A549 (cell line): ENCODE measurements at regions not wholly inside any gene's neighbourhood (a gene's known extent, or its start where the extent isn't known, plus 50 kb on each side); places are given as distances from the start of the nearest gene placed in this dataset.

ENCODE experiments used
- CHD4 ChIP-seq: fragments of 200-600 bp; sonication (generic); IDR thresholded peaks from 2 replicates; pipeline ENCODE4 v1.6.1; 2016; ENCODE audit warnings: antibody characterized with exemption, mild to moderate bottlenecking, borderline replicate concordance
- EP300 ChIP-seq, 2 experiments: fragments of >200 bp; sonication (Bioruptor Twin); formaldehyde crosslinking; IDR thresholded peaks; 2 replicates in 1 of 2; 3 replicates in 1 of 2; pipeline ENCODE4 v1.6.1; 2016 to 2017
- PHF8 ChIP-seq: fragments of 200-600 bp; sonication (generic); IDR thresholded peaks from 2 replicates; pipeline ENCODE4 v1.6.1; 2016; ENCODE audit warnings: low read depth, mild to moderate bottlenecking, antibody characterized with exemption, moderate library complexity, borderline replicate concordance
- ZFP36 ChIP-seq: fragments of 450-650 bp; IDR thresholded peaks from 2 replicates; pipeline ENCODE4 v1.6.1; 2014; ENCODE audit warnings: borderline replicate concordance; ENCODE audit not compliant: partially characterized antibody
- TF ChIP-seq, protein P1 (sequence below): IDR thresholded peaks from 2 replicates; pipeline ENCODE4 v1.6.1; 2012; ENCODE audit warnings: low read depth, borderline replicate concordance

DNA sequence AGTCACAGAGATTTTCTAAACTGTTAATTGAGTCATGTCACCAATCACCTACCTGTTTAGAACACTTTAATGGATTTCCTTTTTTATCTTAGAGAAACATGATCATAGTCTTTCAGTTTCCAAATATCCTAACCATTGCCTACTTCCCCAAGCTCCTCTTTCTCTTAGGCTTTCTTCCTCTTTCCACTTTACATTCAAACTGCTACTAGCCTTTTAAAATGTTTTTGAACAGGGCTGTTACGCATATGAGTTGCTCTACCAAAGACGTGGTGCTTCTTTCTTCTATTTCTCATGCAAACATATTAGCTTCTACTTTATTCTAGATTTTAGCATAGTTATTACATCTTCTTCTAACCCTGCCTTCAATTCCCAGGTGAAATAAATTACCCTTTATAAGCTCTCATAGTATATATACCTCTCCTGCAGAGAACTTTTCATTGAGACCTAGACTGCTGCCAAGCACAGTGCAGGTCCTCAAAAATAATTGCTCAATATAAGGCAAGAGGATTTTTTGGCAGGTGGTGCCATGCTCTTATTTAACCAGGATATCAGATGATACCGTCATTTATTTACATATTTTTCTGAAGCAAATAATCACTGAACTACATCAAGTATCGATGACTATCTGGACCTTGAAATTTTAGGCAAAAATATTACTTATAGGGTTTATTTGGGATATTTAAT, 937.1 kb downstream of the TSN start:
- TF ChIP-seq ZFP36, result no peak
- TF ChIP-seq CHD4, result no peak
- no peak for TF ChIP-seq EP300 (IDR thresholded peaks at IDR 0.05)
- TF ChIP-seq PHF8, result no peak
- TF ChIP-seq, protein P1, sequence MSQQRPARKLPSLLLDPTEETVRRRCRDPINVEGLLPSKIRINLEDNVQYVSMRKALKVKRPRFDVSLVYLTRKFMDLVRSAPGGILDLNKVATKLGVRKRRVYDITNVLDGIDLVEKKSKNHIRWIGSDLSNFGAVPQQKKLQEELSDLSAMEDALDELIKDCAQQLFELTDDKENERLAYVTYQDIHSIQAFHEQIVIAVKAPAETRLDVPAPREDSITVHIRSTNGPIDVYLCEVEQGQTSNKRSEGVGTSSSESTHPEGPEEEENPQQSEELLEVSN, result no peak
